NCI-H2196 treated with DMSO at 0.1 percent for 48 hours (cell line): ENCODE measurements at regions not wholly inside any gene's neighbourhood (a gene's known extent, or its start where the extent isn't known, plus 50 kb on each side); places are given as distances from the start of the nearest gene placed in this dataset.

Experiments
- DNase-seq: peaks from one replicate; lab custom pipeline; 2025; ENCODE audit not compliant: unreplicated experiment; lab: John Stamatoyannopoulos, UW

GRCh38 chr6:133583907-133584427 is 304.9 kb upstream of the TCF21 start:
- DNase-seq = no peak

DNA sequence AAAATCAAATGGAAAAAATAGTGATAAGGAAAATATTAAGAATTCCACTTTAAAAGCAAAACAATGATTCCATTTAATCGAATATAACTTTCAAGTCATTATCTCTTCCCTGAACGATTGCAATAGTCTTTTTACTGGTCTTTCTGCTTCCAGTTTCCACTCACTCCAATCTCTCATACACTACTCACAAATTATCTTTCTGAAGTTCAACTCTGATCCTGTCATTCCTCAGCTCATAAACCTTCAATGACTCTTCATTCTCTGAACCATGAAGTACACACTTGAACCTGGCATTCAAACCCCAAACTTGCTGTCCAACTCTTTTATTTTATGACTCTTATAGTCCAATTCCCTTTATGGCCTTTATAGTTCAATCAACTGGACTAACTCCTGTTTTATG is 304.1 kb upstream of the TCF21 start:
- DNase-seq = no peak

DNA sequence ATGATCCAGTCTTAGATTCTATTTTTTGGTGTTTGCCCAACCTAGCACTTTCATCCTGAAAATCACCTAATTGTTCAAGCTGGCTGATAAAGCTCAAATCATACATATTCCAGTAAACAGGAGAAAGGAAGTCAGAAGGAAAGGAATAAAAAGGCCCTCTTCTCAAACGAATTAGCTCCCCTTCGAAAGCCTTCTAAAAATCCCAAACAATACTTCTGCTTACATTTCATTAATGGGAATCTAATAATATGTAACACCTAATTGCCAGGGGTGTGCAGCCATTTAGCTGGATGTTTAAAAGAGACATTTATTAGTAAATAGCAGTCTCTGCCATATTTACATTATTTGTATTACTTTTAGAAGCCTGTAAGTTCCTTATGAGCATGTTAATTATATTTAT is 302.9 kb upstream of the TCF21 start:
- DNase-seq = no peak

DNA sequence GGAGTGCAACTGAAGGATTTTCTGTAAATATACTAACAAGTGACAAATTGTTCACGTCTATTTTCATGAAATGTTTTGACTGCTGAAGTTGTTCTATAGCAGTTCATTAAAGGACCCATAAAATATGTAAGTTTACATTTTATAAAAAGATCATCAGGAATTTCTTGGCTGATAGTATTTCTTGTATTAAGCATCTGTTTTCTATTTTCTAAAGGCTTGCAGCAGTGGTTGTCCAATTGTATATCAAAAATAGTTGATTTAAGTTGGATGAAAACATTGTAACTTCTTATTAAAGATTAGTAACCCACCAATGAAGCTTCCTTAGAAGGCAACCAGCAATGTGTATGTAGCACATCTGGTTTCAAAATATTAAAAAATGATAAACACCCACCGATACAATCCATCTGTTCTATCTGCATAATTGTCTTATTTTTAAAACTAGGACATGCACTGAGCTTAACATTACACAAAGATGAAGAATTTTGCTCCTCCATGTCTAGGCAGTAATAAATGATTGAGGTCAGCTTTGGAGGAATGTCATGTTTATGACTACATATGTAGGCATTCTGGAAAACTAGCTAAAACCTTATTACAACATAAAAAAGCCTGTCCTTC is 301.3 kb upstream of the TCF21 start:
- DNase-seq = no peak

DNA sequence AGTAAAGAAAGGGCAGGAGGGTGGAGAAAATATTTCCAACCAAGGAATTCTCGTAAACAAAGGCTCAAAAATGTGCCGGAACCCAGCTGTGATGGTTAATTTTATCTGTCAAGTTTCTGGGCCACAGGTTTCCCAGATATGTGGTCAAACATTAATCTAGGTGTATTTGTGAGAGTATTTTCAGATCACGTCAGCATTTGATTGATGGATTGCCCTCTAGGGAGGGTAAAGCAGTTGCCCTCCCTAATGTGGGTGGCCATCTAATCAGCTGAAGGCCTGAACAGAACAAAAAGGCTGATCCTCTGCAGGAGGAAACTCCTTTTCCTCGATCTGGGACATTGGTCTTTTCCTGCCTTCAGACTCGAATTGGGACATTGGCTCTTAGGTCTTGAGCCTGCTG is 298.7 kb upstream of the TCF21 start:
- no peak for DNase-seq

- no peak for DNase-seq
These were observed 298.1 kb upstream of the TCF21 start for GRCh38 chr6:133590814-133591213.

GRCh38 chr6:133591275-133591674 is 297.6 kb upstream of the TCF21 start:
- no peak for DNase-seq

- no peak for DNase-seq
These were observed 294.2 kb upstream of the TCF21 start for GRCh38 chr6:133594652-133595110.

DNA sequence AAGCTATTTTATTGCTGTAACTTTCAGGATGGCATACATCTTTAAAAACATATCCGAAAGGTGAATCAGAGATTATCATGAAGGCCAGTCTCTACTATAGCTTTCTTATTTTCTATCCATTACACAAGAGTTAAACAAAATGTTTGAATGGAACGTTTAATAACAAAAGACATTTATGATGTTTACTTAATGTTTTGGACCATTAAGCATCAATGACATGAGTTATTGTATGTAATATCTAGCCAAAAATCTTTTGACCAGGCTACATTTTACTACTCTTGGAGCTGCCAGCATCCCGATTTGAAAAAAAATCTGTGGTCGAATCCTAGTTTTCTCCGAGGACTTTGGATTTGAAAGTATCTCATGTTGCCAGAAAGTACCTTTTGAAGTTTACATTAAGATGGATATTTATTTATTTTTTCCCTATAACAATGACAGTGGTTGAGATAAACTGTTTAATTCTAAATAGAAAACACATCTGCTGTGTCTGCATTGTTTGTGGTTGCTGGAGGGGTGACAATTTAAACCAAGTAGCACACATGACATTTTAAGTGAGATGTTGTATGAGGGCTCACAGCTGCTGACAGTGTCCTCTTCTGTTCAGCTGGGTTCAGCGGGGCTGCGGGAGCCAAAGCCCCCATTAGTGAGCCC is 293.7 kb upstream of the TCF21 start:
- DNase-seq = no peak

- no peak for DNase-seq
These were observed 282.1 kb upstream of the TCF21 start for GRCh38 chr6:133606852-133607251.

- no peak for DNase-seq
These were observed 280.3 kb upstream of the TCF21 start for GRCh38 chr6:133608620-133609019.

GRCh38 chr6:133609415-133610226 is 279.3 kb upstream of the TCF21 start:
- DNase-seq = no peak

DNA sequence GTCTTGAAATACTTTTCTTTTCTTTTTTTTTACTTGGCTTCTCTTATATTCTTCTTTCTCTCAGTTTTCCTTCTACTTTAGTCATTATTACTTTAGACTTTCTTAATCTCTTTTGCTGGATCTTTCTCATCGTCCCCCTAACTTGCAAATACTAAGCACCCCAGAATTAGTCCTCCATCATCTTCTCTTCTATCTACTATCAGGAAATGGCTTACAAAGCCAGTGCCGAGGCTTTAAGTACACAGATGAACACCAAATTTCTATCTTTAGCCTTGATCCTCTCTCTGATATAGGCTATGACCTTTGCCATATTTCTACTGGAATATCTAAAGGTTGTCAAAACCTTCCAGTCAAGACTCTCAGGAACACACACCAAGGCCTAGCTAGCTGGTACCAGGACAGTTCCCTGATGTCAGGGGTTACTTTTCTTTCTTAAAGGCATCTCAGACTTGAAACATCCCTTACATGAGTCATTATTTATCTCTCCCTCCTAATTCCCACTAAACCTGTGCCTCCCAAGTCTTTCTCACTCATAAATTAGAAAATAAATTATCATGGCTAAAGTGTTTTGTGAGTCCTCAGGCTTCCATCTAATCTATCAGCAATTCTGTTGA is 278.6 kb upstream of the TCF21 start:
- no peak for DNase-seq

DNA sequence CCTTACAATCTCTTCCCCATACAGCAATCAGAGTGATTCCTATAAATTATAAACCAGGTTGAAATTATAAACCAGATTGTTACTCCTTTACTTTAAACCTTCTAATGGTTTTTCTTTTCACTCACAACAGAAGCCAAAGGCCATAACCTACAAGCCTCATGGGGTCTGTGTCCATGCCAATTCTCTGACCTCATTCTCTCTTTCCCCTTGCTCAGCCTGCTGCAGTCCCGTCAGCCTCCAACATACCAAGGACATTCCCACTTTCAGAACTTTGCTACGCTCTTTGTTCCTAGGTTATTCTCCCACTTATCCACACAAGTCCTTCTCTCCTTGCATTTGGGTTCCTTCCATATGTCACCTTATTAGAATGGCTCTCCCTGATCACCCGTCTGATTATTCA is 277.9 kb upstream of the TCF21 start:
- DNase-seq = no peak

DNA sequence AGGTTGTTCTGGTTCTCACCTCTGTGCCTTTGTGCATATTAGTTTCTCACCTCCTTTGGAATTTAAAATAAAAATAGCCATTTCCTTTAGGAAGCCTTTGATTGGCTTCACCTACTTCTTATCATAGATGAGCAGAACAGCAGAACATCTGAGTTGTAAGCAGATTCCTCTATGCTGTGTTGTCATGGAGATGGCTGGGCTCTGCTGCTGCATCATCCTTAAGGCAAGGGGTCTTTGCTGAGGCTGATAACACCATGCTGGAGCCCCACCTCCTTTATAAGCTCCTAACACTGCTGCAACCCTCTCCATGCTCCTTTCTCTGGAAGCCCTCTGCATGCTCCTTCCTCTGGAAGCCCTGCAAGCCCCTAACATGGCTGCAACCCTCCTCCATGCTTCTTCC is 276.5 kb upstream of the TCF21 start:
- no peak for DNase-seq

GRCh38 chr6:133613211-133613610 is 275.7 kb upstream of the TCF21 start:
- DNase-seq = no peak

DNA sequence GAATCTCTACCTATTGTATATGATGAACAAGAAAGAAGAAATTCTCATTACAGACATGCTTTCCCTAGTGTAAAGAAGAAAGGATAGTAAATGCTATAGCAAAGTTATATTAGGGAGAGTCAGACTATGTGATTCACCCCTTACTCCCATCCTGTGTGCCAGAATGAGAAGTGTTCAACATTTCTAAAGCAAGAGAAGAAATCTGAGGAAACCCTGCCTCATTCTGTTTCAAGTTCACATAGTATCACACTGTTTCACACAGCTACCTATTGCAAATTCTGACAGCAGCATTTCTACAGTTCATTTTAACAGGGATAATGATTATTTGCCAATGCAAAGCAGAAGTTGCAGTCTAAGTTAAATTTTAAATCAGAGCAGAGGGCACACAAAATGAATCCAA is 267.2 kb upstream of the TCF21 start:
- DNase-seq = no peak

DNA sequence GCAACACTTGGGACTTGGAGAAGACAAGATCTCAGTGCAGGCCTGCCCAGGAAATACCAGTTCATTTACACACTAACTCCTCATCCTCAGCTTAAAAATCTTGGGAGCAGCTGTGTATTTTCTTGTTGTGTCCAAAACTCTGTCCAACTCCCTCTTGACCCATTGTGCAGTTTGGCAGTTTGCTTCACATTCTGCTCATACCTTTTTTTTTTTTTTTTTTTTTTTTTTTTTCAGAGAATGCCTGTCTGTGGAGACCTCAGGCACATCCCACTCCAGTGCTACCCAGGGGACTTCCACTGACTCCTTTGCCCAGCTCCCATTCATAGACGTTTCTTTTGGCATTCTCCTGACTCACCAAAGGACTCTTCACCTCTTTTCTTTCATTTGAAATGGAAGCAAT is 265.8 kb upstream of the TCF21 start:
- DNase-seq = no peak

- DNase-seq = no peak
These were observed 265.3 kb upstream of the TCF21 start for GRCh38 chr6:133623621-133624020.

DNA sequence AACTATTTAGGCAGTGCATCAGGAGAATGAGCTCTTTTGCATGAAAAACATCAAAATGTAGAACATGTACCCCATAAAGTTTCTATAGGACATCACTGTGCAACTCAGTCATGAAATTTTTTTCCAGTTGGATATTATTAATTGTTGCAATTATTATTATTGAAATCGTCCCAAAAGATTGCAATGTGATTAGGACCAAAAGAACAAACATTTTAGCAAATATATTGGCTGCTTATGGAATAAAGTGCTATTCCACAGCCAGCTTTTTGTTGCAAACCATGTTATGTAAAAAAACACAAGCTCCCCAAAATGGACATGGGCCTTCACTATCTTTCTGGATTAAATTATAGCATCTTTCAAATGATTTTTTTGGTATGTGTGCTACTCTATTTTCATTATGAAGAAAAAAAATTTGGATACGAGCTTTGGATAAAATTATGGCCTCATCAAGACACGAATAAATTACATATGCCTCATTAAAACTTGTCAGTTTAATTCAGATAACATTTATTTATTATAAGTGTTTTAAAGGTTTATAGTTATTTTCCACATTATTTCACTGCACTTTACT is 262.7 kb upstream of the TCF21 start:
- DNase-seq = no peak

GRCh38 chr6:133629970-133630369 is 258.9 kb upstream of the TCF21 start:
- no peak for DNase-seq
